Activated T-cell treated with anti-CD3 and anti-CD28 coated beads for 24 hours (primary cell): ENCODE measurements at regions not wholly inside any gene's neighbourhood (a gene's known extent, or its start where the extent isn't known, plus 50 kb on each side); places are given as distances from the start of the nearest gene placed in this dataset.
"Not testable (repeated sequence)": the region's sequence is repeated elsewhere in the genome, so short reads cannot be mapped to it uniquely, and the experiment has no call there.

Source experiments
- DNase-seq: peaks from one replicate; pipeline ENCODE4 v3.0.0-alpha.2; 2020; ENCODE audit warnings: low read depth

DNA sequence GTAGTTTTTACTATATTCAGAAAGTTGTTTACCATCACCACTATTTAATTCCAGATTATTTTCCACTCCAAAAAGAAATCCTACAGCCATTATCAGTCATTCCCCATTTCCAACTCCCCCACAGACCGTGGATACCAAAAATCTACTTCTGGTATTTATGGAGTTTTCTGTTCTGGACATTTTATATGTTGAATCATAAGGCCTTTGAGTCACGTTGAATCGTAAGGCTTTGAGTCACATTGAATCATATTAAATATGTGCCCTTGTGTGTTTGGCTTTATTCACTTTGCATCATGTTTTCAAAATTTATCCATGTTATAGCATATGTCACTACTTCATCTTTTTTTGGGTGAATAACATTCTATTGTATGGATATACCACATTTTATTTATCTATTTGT lies 454.1 kb upstream of the NUDT12 start:
- DNase-seq, result no peak

DNA sequence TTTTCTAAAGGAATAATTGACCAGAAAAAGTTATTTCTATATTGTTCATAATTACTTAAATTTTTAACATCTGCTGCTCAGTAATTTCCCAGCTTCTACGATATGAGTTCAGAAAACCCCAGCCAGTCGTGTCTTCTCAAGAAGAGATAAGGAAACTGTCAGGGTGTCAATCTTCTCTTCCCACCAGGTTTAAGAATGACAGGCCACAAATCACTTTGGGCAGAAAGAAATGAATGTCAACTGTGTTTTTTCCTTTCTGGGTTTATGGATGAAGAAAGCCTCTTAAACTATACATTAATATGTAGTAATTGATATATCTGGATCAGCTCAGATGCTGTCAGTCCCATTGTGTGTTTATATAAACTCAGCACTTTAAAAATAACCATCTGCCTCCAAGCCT lies 453.2 kb upstream of the NUDT12 start:
- no peak for DNase-seq

DNA sequence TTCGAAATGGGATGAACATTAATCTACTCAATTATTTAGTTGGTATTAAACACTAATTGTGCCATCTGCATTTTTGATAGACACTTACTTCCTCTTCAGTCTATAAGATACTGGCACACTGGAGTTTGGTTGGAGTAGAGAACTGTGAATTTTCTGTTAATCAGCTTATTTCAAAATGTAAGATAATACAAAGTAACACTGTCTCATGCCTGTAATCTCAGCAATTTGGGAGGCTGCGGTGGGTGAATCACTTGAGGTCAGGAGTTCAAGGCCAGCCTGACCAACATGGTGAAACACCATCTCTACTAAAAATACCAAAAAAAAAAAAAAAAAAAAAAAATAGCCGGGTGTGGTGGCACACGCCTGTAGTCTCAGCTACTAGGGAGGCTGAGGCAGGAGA lies 440.2 kb upstream of the NUDT12 start:
- DNase-seq, result not testable (repeated sequence)

DNA sequence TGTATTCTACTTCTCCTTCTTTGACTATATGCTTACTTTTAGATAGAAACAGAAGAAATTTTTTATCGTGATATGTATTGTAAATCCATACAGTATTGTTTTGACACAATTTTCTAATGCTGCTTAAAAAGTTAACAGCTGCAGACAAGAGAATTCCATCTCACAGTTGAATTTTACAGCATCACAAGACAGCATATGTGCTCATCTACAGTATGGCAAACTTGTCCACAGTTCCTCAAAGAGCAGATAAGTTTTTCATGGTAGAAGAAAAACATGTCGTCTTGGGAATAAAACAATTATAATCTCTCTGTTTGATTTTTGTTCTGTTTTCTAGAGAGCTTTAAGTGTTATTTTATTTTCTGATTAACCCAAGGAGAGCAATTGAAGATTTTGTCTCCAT lies 438.5 kb upstream of the NUDT12 start:
- DNase-seq, result no peak

DNA sequence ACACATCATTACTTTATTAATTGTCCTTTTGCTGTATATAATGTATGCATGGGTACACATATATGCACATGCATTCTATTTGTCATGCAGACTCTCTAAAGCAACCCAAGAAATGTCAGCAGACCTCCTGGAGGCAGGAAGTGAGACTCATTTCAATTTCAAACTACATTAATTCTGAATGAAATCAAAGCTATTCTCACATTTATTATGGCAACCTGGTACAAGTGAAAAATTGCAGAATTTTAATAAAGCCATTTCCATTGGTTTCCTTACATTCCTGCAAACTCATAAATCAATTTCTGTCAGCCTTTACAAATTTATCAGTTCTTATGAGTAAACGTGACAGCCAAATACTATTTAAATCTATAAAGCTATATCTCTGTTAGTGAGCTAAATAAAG lies 430.4 kb upstream of the NUDT12 start:
- no peak for DNase-seq

DNA sequence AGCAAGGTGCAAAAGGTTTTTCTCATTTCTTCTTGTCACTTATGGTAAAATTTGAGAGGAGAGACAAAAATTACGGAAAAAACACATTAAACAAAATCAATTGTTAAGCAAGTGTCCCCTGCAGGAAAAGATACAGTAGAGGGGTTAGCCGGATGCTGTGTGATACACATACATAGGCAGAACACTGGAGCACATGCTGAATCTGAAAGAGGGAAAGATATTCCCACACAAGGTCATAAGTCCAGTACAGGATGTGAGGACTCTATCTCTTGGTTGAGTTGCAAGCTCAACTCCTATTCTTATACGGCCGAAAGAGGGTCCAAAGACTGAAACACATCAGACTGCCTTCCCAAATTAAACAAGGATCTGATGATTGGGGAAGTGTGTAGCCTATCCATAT lies 427.5 kb upstream of the NUDT12 start:
- no peak for DNase-seq

DNA sequence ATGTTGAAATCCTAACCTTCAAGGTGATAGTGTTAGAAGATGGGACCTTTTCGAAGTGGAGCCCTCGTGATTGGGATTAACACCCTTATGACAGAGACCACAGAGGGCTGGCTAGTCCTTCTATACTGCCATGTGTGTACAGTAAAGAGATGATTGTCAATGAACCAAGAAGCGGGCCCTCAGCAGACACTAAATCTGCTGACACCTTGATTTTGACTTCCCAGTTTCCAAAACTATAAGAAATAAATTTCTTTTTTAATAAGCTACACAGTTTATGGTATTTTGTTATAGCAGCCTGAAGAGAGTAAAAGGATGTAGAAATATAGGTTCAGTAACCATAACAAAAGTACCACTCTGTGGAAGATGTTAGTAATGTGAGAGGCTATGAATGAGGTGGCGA lies 419.0 kb upstream of the NUDT12 start:
- DNase-seq, result no peak

DNA sequence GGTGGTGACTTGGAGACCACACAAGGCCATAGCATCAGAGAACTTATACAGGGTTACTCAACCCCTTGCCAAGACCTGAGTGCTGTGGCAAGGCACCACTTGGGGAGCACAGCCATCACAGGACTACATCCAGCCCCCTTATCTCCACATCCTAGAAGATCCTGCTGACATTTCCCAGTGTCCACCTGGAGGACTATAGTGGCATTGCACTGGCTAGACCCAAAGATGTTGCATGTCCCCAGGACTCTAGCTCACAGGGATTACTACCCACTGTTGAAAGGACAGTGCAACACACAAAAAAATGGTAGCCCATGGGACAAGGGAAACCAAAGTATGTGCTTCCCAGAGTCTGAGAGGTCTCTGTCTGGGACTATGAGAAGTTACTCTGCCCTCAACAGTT lies 411.1 kb upstream of the NUDT12 start:
- no peak for DNase-seq

DNA sequence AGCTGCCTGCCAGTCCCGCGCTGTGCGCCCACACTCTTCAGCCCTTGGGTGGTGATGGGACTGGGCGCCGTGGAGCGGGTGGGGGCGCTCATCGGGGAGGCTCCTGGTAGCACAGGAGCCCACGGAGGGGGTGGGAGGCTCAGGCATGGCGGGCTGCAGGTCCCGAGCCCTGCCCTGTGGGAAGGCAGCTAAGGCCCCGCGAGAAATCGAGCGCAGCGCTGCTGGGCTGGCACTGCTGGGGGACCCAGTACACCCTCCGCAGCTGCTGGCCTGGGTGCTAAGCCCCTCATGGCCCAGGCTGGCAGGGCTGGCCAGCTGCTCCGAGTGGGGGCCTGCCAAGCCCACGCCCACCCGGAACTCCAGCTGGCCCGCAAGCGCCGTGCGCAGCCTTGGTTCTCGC lies 403.7 kb upstream of the NUDT12 start:
- not testable (repeated sequence) for DNase-seq

DNA sequence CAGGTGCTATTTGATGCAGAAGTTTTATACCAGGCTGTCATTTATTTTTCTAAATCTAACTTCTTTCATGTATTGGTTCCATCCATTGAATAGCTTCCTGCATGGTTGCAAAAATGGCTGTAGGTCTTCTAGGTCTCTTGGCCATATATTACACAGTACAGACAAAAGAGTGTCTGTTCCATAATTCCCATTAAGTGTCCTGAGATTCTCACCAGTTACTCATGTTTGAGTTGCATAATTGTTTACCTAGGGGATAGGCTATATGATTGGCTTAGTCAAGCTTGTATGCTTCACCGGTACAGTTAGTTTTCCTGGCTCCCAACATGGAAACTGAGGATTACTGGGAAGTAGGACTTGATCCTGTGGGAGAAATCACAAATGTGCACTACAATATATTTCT lies 399.4 kb upstream of the NUDT12 start:
- DNase-seq, result no peak

DNA sequence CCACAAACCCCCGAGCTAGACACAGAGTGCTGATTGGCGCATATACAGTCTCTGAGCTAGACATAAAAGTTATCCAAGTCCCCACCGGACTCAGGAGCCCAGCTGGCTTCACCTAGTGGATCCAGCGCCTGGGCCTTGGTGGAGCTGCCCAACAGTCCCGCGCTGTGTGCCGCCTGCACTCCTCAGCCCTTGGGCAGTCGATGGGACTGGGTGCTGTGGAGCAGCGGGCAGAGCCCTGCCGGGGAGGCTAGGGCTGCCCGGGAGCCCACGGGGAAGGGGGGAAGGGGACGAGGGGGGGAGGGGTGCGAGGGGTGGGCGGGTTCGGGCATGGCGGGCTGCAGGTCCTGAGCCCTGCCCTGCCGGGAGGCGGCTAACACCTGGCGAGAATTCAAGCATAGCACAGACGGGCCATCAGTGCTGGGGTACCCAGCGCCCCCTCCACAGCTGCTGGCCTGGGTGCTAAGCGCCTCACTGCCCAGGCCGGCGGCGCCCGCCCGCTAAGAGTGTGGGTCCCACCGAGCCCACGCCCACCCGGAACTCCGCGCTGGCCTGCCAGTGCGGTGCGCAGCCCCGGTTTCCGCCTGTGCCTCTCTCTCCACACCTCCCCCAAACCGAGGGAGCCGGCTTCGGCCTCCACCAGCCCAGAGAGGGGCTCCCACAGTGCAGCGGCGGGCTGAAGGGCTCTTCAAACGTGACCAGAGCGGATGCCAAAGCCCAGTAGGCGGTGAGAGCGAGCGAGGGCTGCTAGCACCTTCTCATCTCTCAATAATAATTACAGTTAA lies 391.2 kb upstream of the NUDT12 start:
- no peak for DNase-seq

DNA sequence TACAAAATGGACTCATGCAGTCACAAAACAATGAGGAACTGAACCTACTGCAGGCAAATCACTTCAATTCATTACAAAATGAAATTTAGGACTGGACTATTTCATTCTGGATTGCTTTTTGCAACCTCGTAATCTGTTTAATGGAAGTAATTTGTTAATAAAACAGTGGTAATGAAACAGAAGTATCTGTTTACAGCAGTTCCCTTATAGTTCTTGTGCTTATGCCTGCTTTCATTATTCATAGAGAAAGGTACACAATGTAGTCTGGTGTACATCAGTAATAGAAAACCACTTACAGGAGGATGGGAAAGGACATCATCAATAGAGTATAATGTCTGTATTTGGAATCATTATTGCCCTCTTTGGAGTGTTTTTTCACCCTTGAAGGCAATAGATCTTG lies 389.2 kb upstream of the NUDT12 start:
- DNase-seq, result no peak

DNA sequence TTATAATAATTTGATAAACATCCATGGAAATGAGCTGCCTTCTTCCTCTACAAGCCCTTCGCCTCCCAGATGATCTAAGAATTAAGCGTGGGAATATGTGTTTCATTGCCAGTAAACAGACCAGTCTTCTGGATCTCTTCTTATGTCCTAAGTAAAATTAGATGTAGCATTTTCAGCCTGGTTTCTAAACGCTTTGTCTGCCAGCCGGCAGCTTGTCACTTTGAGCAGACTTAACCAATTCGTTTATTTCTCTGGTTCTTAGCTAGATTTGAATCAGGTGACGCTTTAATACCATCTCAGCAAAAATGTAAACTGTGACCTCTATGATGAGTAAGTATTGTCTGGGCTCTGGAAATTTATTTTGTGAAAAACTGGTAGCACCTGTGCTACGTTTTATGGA lies 380.6 kb upstream of the NUDT12 start:
- no peak for DNase-seq

DNA sequence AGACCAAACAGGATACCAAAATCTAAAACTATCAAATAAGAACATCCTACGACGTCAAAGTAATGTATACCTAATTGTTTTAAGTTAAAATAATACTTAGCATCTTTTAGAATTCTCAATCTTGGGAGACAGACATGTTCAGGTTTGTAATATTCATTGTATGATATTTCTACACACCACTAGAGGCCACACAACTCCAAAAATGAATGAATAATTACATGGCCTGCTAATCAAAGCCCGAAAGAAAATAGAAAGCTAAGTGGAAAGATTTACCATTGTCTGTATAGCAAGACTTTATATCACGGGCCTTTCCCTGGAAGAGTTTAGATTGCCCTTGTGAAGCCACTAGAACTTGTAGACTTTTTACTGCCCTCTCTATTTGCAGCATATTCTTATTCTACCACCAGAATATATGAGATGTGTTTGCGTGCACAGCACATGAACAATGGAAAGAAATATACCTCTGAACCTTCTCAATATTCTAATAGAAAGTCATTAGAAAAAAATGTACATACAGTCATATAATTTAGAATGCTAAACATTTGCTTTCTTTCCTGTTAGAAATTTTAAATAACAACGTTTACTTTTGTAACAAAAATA lies 380.1 kb upstream of the NUDT12 start:
- no peak for DNase-seq

DNA sequence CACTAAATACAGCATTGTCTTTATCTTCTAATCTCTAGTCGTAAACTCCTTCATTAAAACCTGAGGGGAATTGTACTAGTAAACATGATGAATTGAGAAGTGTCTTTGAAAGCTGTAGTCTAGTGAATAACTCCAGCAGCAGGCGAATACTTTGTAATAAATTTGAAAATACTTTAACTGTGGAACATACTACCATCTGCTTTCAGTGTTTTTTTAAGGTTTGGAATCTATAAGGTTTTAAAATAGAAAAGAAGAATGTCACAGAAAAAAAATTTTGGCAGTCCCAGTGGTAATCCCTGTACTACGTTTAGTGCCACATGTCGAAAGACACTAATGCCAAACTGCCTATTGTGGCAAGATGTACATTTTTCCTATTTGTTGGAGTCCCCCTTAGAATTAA lies 379.0 kb upstream of the NUDT12 start:
- no peak for DNase-seq

DNA sequence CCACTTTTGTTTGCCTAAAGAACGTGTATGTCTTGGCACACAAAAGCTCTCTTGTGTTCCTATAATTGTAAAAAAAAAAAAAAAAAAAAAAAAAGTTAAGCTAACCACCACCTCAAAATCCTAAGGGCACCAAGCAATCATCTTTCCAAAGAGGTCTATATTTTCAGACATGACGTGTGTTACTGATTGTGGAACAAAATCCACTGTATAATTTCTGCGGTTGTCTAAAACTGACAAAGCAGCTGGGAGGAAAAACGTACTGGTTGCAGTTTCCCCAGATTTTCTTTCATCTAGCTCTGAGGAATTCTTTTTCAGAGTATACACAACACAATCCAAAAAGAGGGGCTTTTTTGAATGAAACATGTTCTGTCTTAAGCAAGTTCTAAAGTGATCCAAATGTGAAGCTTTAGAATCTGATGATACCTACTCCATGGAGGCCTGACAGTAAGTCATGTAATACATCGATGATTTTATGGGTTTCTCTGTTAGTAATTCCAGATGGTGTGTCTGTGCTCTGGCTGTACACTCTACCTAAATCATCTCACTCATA lies 375.6 kb upstream of the NUDT12 start:
- no peak for DNase-seq

DNA sequence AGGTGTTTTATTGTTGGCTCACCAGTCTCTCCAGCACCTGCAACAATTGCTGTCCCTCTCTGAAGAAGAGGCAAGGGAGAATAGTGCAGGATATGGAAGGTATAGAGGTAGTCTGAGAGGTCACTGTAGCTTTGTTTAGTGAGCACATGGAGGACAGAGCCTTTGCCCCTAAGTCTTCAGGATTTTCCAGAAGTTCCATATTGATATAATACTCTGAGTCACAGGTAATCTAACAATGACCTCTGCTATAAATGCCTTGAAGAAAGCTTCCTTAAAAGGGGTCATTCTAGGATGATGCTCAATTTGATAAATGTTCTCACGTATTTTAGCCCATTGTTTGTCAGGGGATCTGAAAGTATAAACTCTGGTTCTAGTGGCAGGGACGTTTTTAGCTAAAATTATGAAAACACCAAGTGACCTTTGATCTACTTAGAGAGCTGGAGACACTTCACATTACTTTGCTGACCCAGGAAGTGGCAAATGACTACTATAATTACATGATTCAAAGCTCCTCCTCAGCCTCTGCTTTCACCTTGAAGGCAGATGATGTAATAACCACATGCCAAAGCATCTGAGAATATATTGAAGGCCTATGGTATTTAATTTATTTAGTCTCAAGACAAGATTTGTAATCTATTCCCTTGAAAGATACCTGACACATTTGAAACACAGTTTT lies 366.9 kb upstream of the NUDT12 start:
- no peak for DNase-seq

DNA sequence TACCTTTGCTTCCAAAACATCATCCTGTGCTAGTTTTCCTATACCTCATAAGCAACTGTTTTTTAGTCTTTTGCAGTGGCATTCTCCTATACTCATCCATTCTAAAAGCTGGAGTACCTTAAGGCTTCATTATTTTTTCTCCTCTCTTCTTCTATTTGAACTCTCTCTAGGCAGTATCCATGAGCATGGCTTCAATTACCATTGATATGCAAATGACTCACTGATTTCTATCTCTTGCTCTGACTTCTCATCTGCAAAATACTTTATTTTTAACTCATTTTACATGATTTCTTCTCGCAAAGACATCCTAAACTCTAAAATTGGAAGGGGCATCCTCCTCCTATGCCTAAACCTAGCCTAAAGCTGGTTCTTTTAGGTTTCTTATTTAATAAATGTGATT lies 365.1 kb upstream of the NUDT12 start:
- DNase-seq, result no peak

DNA sequence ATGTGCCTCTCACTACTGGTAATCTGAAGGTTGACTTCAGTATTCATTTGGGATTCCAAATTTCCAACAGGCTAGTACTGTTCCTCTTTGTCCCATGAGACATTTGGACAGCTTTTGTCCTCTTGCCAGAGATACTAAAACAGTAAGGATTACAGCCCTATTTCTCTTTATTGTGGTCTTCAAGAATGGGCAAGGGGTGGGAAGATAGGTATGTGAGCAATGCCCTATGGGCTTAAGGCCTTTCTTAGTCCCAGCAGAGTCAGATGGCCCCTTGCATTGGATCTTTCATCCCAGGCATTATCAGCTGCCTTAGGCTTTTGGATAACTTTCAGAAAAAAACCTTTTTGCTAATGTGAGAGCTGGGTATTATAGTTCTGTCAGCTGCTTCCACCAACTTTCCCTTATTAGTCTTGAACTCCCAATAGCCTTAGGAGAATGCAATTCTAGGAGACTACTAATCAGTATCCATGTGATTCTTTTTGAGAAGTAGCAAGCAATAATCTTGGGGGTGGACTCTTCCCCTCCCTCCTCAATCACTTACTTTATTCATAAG lies 361.1 kb upstream of the NUDT12 start:
- no peak for DNase-seq

DNA sequence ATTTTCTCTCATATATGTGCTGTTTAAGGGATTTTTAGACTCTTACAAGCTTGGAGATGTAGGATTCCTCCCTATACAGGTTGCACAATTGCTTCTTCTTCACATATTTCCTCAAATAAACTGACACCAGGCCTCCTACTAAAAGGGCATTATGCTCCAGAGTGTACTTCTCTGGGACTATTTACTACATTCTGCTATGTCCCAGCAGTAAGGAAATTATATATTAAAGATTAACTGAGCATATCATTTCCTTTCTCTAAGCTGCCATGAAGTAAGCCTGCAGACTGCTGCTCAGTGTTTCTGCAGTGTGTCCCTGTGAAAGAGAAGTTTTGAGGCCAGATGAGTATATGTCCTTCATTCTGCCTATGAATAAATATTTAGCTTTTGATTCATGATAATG lies 356.9 kb upstream of the NUDT12 start:
- no peak for DNase-seq

DNA sequence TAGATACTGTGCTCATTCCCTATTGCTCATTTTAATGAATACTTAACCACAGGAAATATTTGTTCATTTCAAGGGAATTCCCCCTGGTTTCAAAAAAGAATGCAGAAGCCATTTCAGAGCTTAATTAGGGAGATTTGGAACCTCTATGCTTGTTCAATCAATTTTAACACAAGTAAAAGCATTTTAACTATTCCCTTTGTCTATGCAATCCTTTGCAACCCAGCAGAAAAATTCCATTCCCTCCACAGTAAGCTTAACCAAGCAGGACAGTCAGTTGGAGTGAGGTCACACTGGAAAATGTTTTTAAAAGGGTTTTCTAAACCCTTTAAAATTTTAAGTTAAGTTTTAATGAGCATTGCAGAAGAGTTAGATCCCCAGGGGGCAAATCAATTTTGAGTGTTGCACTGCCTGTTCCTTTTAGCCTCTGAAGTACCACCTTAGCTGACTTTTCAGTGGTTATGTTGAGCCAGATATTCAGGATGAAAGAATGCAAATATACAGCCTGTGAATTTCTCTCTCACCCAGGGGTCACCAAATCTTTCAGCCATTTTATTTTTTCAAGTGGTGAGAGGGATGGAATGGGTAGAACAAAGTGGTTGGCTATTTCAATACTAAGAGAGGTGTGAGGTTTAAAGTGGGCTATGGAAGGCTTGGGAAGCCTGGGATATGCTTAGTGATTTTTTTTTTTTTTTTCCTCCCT lies 356.2 kb upstream of the NUDT12 start:
- no peak for DNase-seq

DNA sequence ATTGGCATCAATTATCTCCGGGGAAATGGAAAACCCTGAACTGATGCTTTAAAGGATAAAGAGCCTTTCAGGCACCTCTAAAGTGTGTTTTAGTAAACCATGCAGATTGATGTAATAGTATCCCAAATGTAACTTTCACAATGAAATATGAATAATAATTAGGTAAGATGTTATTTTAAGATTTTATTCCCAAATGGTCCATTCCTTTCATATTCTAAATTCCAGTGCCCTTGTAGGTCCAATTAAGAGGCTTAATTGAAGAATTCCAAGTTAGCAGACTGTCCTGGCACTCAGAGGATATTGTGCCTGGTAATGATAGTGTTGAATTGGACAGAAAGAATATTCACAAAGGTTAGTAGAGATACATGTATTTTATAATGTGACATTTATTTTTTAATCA lies 352.5 kb upstream of the NUDT12 start:
- no peak for DNase-seq
